NT2/D1 (cell line): ENCODE measurements at regions not wholly inside any gene's neighbourhood (a gene's known extent, or its start where the extent isn't known, plus 50 kb on each side); places are given as distances from the start of the nearest gene placed in this dataset.

Experiments
- YY1 ChIP-seq: IDR thresholded peaks from 2 replicates; pipeline ENCODE4 v1.6.1; 2011; ENCODE audit not compliant: insufficient read length, insufficient read depth
- ZNF274 ChIP-seq: IDR thresholded peaks from 2 replicates; pipeline ENCODE4 v1.6.1; 2011; ENCODE audit warnings: mild to moderate bottlenecking, low read depth, low read length

GRCh38 chr13:108428691-108429090, 159.2 kb downstream of the TNFSF13B start:
- no peak for TF ChIP-seq YY1
- TF ChIP-seq ZNF274, result no peak
